H54 (cell line): ENCODE measurements at regions not wholly inside any gene's neighbourhood (a gene's known extent, or its start where the extent isn't known, plus 50 kb on each side); places are given as distances from the start of the nearest gene placed in this dataset.
A peak's percentile ranks its signal among the peaks of the same experiment; 100 is the strongest.

Source experiments
- DNase-seq: peaks from one replicate; pipeline ENCODE4 v3.0.0; 2011; ENCODE audit warnings: low spot score, mixed read lengths; ENCODE audit not compliant: insufficient read length
- FAIRE-seq: peaks from 3 replicates; lab custom pipeline; 2011; peaks lifted over from hg19 to GRCh38; lab: Jason Lieb, UNC
- POLR2A ChIP-seq: IDR thresholded peaks from 2 replicates; pipeline ENCODE4 v1.6.1; 2011; ENCODE audit warnings: low read depth, mild to moderate bottlenecking, low read length

- DNase-seq (no peak), FAIRE-seq (peak; percentile 88)
- TF ChIP-seq POLR2A = no peak
Measured at GRCh38 chr3:178392511-178392926, 143.7 kb upstream of the KCNMB2 start.

GRCh38 chr3:178393146-178393545 lies 143.1 kb upstream of the KCNMB2 start:
- DNase-seq = no peak
- no peak for TF ChIP-seq POLR2A

GRCh38 chr3:178393824-178394223 lies 142.4 kb upstream of the KCNMB2 start:
- FAIRE-seq (peak; percentile 48), DNase-seq (peak; percentile 7)
- no peak for TF ChIP-seq POLR2A

More at GRCh38 chr3:178393146-178393545, 143.1 kb upstream of the KCNMB2 start:
- FAIRE-seq = peak; percentile 73

- no peak for DNase-seq
- no peak for FAIRE-seq
- TF ChIP-seq POLR2A = no peak
Measured at GRCh38 chr3:178396318-178396717, 139.9 kb upstream of the KCNMB2 start.

GRCh38 chr3:178397202-178397601 lies 139.0 kb upstream of the KCNMB2 start:
- FAIRE-seq (peak; percentile 23), DNase-seq (no peak)
- TF ChIP-seq POLR2A = no peak

GRCh38 chr3:178397836-178398235 lies 138.4 kb upstream of the KCNMB2 start:
- DNase-seq (no peak), FAIRE-seq (peak; percentile 50)
- no peak for TF ChIP-seq POLR2A

- TF ChIP-seq POLR2A = no peak
- FAIRE-seq = no peak
- no peak for DNase-seq
Measured at GRCh38 chr3:178404961-178405360, 131.3 kb upstream of the KCNMB2 start.

GRCh38 chr3:178405531-178405930 lies 130.7 kb upstream of the KCNMB2 start:
- FAIRE-seq (no peak), DNase-seq (no peak)
- no peak for TF ChIP-seq POLR2A

- no peak for TF ChIP-seq POLR2A
- no peak for DNase-seq
- no peak for FAIRE-seq
Measured at GRCh38 chr3:178406206-178406605, 130.0 kb upstream of the KCNMB2 start.

GRCh38 chr3:178415384-178415783 lies 120.9 kb upstream of the KCNMB2 start:
- no peak for DNase-seq
- TF ChIP-seq POLR2A = no peak
- FAIRE-seq = no peak

GRCh38 chr3:178417736-178418135 lies 118.5 kb upstream of the KCNMB2 start:
- no peak for DNase-seq
- TF ChIP-seq POLR2A = no peak
- no peak for FAIRE-seq

- no peak for DNase-seq
- no peak for TF ChIP-seq POLR2A
- peak; percentile 86 for FAIRE-seq
Measured at GRCh38 chr3:178419071-178419470, 117.2 kb upstream of the KCNMB2 start.

GRCh38 chr3:178420033-178420432 lies 116.2 kb upstream of the KCNMB2 start:
- TF ChIP-seq POLR2A = no peak
- DNase-seq = no peak
- no peak for FAIRE-seq

GRCh38 chr3:178421069-178421468 lies 115.2 kb upstream of the KCNMB2 start:
- DNase-seq (no peak), FAIRE-seq (peak; percentile 11)
- TF ChIP-seq POLR2A = no peak

GRCh38 chr3:178422406-178422805 lies 113.8 kb upstream of the KCNMB2 start:
- TF ChIP-seq POLR2A = no peak
- no peak for DNase-seq
- FAIRE-seq = no peak

- TF ChIP-seq POLR2A = no peak
- FAIRE-seq (no peak), DNase-seq (no peak)
Measured at GRCh38 chr3:178428037-178428436, 108.2 kb upstream of the KCNMB2 start.
